ENCODE measurements at regions not wholly inside any gene's neighbourhood (a gene's known extent, or its start where the extent isn't known, plus 50 kb on each side); places are given as distances from the start of the nearest gene placed in this dataset.

- Histone ChIP-seq H3K79me2 (ENCODE audit: insufficient read depth) (no peaks in the 10 kb centered on the region), H3F3A (replicated peaks; ENCODE audit: insufficient read depth) (no peaks in the 10 kb centered on the region), H3K4me3 (ENCODE audit: low read depth in 2 of 2, low read length in 1 of 2) (no peak overlapping the region), H3K36me3 (replicated peaks in 1 of 2; ENCODE audit: control insufficient read depth in 1 of 2, insufficient read depth in 2 of 2, low read length in 1 of 2) (no peaks in the 10 kb centered on the region), H3K4me2 (no peak overlapping the region), H3K27ac (ENCODE audit: low read depth in 2 of 2, low read length in 1 of 2) (no peak overlapping the region), H3K9me2 (no peaks in the 10 kb centered on the region), H4K20me1 (ENCODE audit: insufficient read depth) (no peaks in the 10 kb centered on the region), H3K4me1 (ENCODE audit: control insufficient read depth in 1 of 2, insufficient read depth in 2 of 2, low read depth in 1 of 2, low read length in 1 of 2) (no peaks in the 10 kb centered on the region; a peak in 1 of 4 replicates), H3K9me3 (no peaks in the 10 kb centered on the region), H2AFZ (ENCODE audit: low read depth) (no peak overlapping the region), H3K27me3 (ENCODE audit: insufficient read depth) (no peaks in the 10 kb centered on the region), H3K9ac (no peak overlapping the region)
- no peak for DNase-seq
- WGBS (ENCODE audit: low lambda C conversion rate): 35% methylated on average over 2 of the region's 2 CpGs
- CTCF ChIA-PET: no interaction called here
- POLR2A ChIA-PET: no interaction called here
- TF ChIP-seq IRF3 (IDR thresholded peaks at IDR 0.05; ENCODE audit: low read depth, low read length): no peak
- no peak for TF ChIP-seq SIN3A (IDR thresholded peaks at IDR 0.05; ENCODE audit: borderline replicate concordance, low read depth, low read length)
- TF ChIP-seq NRF1 (IDR thresholded peaks at IDR 0.05; ENCODE audit: low read depth, low read length): no peak
- TF ChIP-seq FOXJ3 (CRISPR knock-in tag; IDR thresholded peaks at IDR 0.05): no peak
- no peak for TF ChIP-seq MAX (IDR thresholded peaks at IDR 0.05; ENCODE audit: low read depth)
- no peak for TF ChIP-seq RAD21 (IDR thresholded peaks at IDR 0.05; ENCODE audit: low read length)
- no peak for TF ChIP-seq GATA2 (CRISPR knock-in tag; IDR thresholded peaks at IDR 0.05)
- no peak for TF ChIP-seq RFX5 (IDR thresholded peaks at IDR 0.05; ENCODE audit: low read length)
- no peak for TF ChIP-seq ELF1 (IDR thresholded peaks at IDR 0.05)
- no peak for TF ChIP-seq TEAD4 (IDR thresholded peaks at IDR 0.05; ENCODE audit: borderline replicate concordance, insufficient read depth)
- TF ChIP-seq MEF2A (IDR thresholded peaks at IDR 0.05; ENCODE audit: borderline replicate concordance, low read depth): no peak
- TF ChIP-seq NFIC (IDR thresholded peaks at IDR 0.05; ENCODE audit: borderline replicate concordance): no peak
These were observed 364.5 kb upstream of the RGPD4 start for GRCh38 chr2:107462181-107462580.

- Histone ChIP-seq H2AFZ (ENCODE audit: low read depth) (no peak overlapping the region), H3K4me1 (ENCODE audit: control insufficient read depth in 1 of 2, insufficient read depth in 2 of 2, low read depth in 1 of 2, low read length in 1 of 2) (no peaks in the 10 kb centered on the region; a peak in 1 of 4 replicates), H3K4me2 (no peak overlapping the region), H4K20me1 (ENCODE audit: insufficient read depth) (no peaks in the 10 kb centered on the region), H3K36me3 (replicated peaks in 1 of 2; ENCODE audit: control insufficient read depth in 1 of 2, insufficient read depth in 2 of 2, low read length in 1 of 2) (no peaks in the 10 kb centered on the region), H3K9me3 (no peaks in the 10 kb centered on the region), H3K4me3 (ENCODE audit: low read depth in 2 of 2, low read length in 1 of 2) (no peak overlapping the region), H3K79me2 (ENCODE audit: insufficient read depth) (no peaks in the 10 kb centered on the region), H3K9me2 (no peaks in the 10 kb centered on the region), H3K27me3 (ENCODE audit: insufficient read depth) (no peaks in the 10 kb centered on the region), H3F3A (replicated peaks; ENCODE audit: insufficient read depth) (no peaks in the 10 kb centered on the region), H3K27ac (ENCODE audit: low read depth in 2 of 2, low read length in 1 of 2) (no peak overlapping the region), H3K9ac (no peak overlapping the region)
- CTCF ChIA-PET: interaction anchor here (1.2 kb wide), 1 partner anchor 11 kb away, joined by 3 read pairs; no protein-coding TSS in a partner anchor
- POLR2A ChIA-PET: no interaction called here
- no peak for DNase-seq
- WGBS (ENCODE audit: low lambda C conversion rate): 36% methylated on average over 2 of the region's 2 CpGs
- TF ChIP-seq NRF1 (IDR thresholded peaks at IDR 0.05; ENCODE audit: low read depth, low read length) (no peak), SMC3 (IDR thresholded peaks at IDR 0.05; ENCODE audit: low read depth, low read length) (no peak), JUND (IDR thresholded peaks at IDR 0.05) (no peak), CHD2 (IDR thresholded peaks at IDR 0.05; ENCODE audit: low read length, partially characterized antibody) (no peak), ELF1 (IDR thresholded peaks at IDR 0.05) (no peak), FOXJ3 (CRISPR knock-in tag; IDR thresholded peaks at IDR 0.05) (no peak), MEF2A (IDR thresholded peaks at IDR 0.05; ENCODE audit: borderline replicate concordance, low read depth) (no peak)
These were observed 360.5 kb upstream of the RGPD4 start for GRCh38 chr2:107466241-107466640.

All from SK-N-SH (cell line).